Osteoblast (primary cell): ENCODE measurements at regions not wholly inside any gene's neighbourhood (a gene's known extent, or its start where the extent isn't known, plus 50 kb on each side); places are given as distances from the start of the nearest gene placed in this dataset.
A peak's percentile ranks its signal among the peaks of the same experiment; 100 is the strongest.

Experiments used
- DNase-seq: peaks from one replicate; pipeline ENCODE4 v3.0.0; 2011; ENCODE audit warnings: low spot score, mixed read lengths; ENCODE audit not compliant: insufficient read length; ENCODE audit errors: missing footprints
- H2AFZ ChIP-seq: 2 replicates; pipeline ENCODE4 v1.6.0; 2011; ENCODE audit warnings: mild to moderate bottlenecking, low read length
- H3K27ac ChIP-seq: 2 replicates; pipeline ENCODE4 v1.5.1; 2011; ENCODE audit warnings: mild to moderate bottlenecking, low read depth, low read length, moderate library complexity
- H3K27me3 ChIP-seq: 2 replicates; pipeline ENCODE4 v1.6.0; 2012; ENCODE audit warnings: mild to moderate bottlenecking, control low read depth, inconsistent platforms, low read length, moderate library complexity; ENCODE audit not compliant: insufficient read depth
- H3K36me3 ChIP-seq: 2 replicates; pipeline ENCODE4 v1.5.1; 2011; ENCODE audit warnings: mild to moderate bottlenecking, low read length, control low read depth, moderate library complexity; ENCODE audit not compliant: insufficient read depth
- H3K4me1 ChIP-seq: 2 replicates; pipeline ENCODE4 v1.5.1; 2011; ENCODE audit warnings: mild to moderate bottlenecking, low read length, control low read depth, moderate library complexity; ENCODE audit not compliant: insufficient read depth
- H3K4me2 ChIP-seq: 2 replicates; pipeline ENCODE4 v1.6.0; 2011; ENCODE audit warnings: mild to moderate bottlenecking, low read length; ENCODE audit not compliant: insufficient read depth
- H3K4me3 ChIP-seq: fragments of 200-600 bp; sonication (generic); 3 replicates; pipeline ENCODE4 v1.5.1; 2012; ENCODE audit warnings: mild to moderate bottlenecking, low read length, inconsistent platforms; ENCODE audit not compliant: insufficient read depth
- H3K79me2 ChIP-seq: 2 replicates; pipeline ENCODE4 v1.6.0; 2012; ENCODE audit warnings: mild to moderate bottlenecking, low read length, control low read depth, inconsistent platforms; ENCODE audit not compliant: insufficient read depth
- H3K9me3 ChIP-seq: 2 replicates; pipeline ENCODE4 v1.5.1; 2011; ENCODE audit warnings: low read depth, low read length, control low read depth
- H4K20me1 ChIP-seq: 2 replicates; pipeline ENCODE4 v1.6.0; 2012; ENCODE audit warnings: mild to moderate bottlenecking, low read length, control low read depth; ENCODE audit not compliant: insufficient read depth
- CTCF ChIP-seq: IDR thresholded peaks from 2 replicates; pipeline ENCODE4 v1.5.1; 2011; ENCODE audit warnings: mild to moderate bottlenecking, low read depth, low read length, moderate library complexity; ENCODE audit errors: extremely low read depth

DNA sequence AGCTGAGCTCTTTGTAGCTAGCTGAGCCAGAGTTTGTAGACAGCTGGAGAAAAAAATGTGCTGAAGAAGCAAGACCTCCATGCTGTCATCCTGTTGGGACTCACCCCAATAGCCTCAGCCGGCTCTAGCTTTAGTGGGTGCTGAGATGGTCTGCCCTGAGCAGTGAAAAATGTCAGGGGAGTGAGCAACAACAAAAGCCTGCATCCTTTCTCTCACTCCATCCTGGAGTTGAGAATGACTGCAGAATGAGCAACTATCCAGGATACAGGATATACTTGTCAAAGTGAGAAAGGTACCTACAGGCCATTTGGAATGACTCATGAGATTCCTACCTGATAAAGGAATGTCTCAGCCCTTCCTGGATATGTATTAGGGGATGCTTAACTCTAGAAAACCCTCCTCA lies 146.1 kb upstream of the DLX2 start:
- no peak overlapping the region for H3K27ac ChIP-seq

GRCh38 chr2:172249334-172249733 lies 146.6 kb upstream of the DLX2 start:
- no peak overlapping the region for H3K27ac ChIP-seq
- DNase-seq, result no peak
- no peaks in the 10 kb centered on the region for H3K9me3 ChIP-seq
- no peak overlapping the region for H2AFZ ChIP-seq
- no peaks in the 10 kb centered on the region for H3K79me2 ChIP-seq
- no peak overlapping the region for H3K4me2 ChIP-seq
- H3K4me1 ChIP-seq, result peaks cover 47% of the 10 kb centered on the region
- H4K20me1 ChIP-seq, result no peaks in the 10 kb centered on the region
- no peaks in the 10 kb centered on the region for H3K36me3 ChIP-seq
- no peak overlapping the region for H3K4me3 ChIP-seq
- no peak for TF ChIP-seq CTCF
- H3K27me3 ChIP-seq, result no peaks in the 10 kb centered on the region

More for the DNA sequence above, 146.1 kb upstream of the DLX2 start:
- H3K4me1 ChIP-seq, result peaks cover 47% of the 10 kb centered on the region
- no peaks in the 10 kb centered on the region for H3K79me2 ChIP-seq
- no peak for TF ChIP-seq CTCF
- H3K9me3 ChIP-seq, result no peaks in the 10 kb centered on the region
- H3K27me3 ChIP-seq, result no peaks in the 10 kb centered on the region
- DNase-seq, result no peak
- H4K20me1 ChIP-seq, result no peaks in the 10 kb centered on the region
- peak overlapping the region; percentile 26 for H2AFZ ChIP-seq
- no peak overlapping the region for H3K4me2 ChIP-seq
- no peaks in the 10 kb centered on the region for H3K36me3 ChIP-seq
- no peak overlapping the region for H3K4me3 ChIP-seq

DNA sequence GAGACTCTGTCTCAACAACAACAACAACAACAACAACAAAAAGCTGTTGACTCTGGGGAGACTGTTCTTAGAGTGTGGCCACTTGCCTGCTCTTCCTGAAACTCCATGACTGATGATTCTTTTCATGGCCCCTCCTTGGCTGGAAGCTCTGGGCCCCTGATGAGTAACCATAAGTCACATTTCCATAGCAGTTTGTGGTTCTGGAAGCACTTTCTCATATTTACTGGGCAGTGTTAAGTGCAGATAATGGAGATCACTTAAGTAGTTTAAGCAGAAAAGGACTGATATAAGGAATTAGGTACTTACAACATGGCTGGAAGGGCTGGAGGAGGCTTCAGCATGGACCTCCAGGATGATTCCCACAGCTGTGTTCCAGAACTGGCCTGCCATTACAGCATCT lies 147.3 kb upstream of the DLX2 start:
- Histone ChIP-seq H3K27me3 (no peaks in the 10 kb centered on the region), H3K4me3 (no peak overlapping the region), H3K79me2 (no peaks in the 10 kb centered on the region), H3K27ac (peak overlapping the region; percentile 42), H2AFZ (no peak overlapping the region), H3K4me2 (peak overlapping the region; percentile 46), H4K20me1 (no peaks in the 10 kb centered on the region), H3K4me1 (peaks cover 47% of the 10 kb centered on the region), H3K36me3 (no peaks in the 10 kb centered on the region), H3K9me3 (no peaks in the 10 kb centered on the region)
- peak; percentile 94 for DNase-seq
- no peak for TF ChIP-seq CTCF

DNA sequence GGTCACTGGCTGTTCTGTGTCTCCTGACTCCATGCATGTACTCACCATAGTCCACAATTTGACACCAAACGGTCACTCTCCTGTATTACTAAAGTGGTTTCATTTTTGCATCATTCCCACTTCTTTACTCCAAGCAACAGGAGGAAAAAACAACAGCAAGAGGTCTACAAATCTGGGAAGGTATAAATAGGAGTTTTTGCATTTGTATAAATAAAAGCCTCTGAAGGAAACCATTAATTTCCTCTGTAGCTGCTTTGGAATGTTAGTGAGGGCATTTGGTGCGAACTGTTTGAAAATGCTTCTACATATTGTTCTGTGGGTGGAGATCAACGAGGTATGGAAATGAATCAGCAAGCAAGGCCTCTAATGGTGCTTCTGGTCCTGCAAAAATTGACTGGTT lies 148.5 kb upstream of the DLX2 start:
- no peak for TF ChIP-seq CTCF
- no peaks in the 10 kb centered on the region for H3K9me3 ChIP-seq
- H4K20me1 ChIP-seq, result no peaks in the 10 kb centered on the region
- no peaks in the 10 kb centered on the region for H3K79me2 ChIP-seq
- peak overlapping the region; percentile 45 for H3K27ac ChIP-seq
- no peak overlapping the region for H2AFZ ChIP-seq
- H3K36me3 ChIP-seq, result no peaks in the 10 kb centered on the region
- peaks cover 47% of the 10 kb centered on the region for H3K4me1 ChIP-seq
- DNase-seq, result peak; percentile 83
- H3K27me3 ChIP-seq, result no peaks in the 10 kb centered on the region
- peak overlapping the region; percentile 34 for H3K4me2 ChIP-seq
- no peak overlapping the region for H3K4me3 ChIP-seq
